ENCODE measurements at regions not wholly inside any gene's neighbourhood (a gene's known extent, or its start where the extent isn't known, plus 50 kb on each side); places are given as distances from the start of the nearest gene placed in this dataset.

DNA sequence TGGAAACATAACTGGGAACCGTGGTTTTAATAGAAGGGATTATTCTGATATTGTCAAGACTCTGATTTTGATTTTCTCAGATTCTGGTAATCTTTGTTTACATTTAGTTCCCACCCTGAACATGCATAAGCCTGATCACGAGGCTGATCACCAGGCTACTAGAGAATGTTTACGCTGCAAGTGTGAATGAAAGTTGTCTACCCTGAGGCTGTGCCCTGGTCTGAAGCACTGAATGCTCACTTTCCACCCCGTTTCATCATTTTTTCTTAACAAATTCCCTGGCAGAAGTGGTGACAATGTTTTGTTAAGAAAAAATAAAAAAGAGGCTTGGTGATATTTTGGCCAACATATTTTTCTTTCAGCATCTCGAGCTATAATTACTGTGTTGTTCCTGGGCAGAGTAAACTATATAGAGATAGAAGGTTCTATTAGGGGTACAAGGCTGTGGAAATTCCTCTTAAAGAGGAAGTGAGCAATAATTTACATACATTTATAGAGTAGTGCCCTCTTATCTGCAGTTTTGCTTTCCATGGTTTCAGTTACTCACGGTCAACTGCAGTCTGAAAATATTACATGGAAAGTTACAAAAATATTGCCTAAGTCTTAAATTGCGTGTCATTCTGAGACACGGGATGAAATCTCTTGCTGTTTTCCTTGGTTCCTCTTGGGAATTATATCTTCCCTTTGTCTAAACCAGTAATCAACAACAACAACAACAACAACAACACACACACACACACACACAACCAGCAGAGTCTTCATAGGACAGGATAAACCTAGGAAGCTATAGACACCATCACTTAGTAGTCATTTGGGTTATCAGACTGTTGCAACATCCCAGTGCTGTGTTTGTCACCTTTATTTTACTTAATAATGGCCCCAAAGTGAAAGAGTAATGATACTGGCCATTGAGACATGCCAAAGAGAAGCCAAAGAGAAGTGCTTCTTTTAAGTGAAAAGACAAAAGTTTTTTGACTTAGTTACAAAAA, 566.6 kb upstream of the CITED2 start:
- no peak for DNase-seq (ENCODE audit: low read depth, low spot score)

DNA sequence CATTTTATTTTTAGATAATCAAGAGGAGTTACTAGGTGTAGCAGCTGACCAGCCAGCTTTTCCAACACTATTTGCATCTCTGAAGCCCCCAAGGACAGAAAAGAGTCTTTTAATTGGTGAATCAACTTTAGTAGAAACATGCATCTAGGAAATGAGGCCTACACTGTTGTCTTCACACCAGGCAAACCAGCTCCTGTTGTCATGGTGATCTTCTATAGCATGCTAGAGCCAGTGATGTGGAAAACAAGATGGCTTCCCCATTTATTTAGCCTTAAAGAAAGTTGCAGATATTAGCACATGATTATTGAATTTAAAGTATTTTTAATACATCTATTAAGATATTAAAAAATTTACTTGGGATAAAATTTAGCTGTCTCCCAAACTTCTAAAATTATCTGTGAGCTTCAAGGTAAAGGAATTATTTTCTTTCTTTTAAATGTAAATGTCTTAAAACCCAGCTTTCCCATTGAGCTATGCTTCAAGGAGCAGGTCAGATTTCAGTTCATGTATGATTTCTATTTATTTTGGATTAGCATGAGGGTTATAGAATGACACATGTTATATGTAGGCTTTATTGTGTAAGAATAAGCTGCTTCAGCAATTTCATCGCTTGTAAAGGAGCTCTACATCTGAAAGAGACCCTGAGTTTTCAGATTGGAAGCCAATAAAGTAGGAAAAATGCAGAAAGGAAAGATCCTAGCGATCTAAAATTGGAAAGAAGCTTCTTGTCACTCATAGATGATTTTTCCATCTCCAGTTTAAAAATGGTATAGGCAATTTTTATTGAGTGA, 564.9 kb upstream of the CITED2 start:
- DNase-seq (ENCODE audit: low read depth, low spot score), result no peak

DNA sequence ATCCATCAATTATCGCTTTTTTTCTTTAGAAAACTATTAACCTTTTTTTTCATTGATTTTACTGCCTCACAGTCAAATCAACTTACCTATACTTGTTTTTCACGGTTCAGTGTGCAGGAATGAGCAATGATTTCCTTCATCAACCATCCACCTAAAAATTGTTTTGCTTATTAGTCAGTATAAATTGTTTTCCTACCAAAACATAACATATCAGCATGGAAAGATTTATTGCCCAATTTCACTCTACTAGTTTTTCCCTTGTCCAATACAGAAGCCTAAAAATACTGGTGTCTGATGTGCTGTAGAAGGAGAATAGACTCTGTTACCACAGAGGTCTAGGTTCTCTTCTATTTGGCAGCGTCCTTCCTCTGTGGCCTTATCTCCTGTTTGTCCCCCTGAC, 558.2 kb upstream of the CITED2 start:
- DNase-seq (ENCODE audit: low read depth, low spot score), result no peak

DNA sequence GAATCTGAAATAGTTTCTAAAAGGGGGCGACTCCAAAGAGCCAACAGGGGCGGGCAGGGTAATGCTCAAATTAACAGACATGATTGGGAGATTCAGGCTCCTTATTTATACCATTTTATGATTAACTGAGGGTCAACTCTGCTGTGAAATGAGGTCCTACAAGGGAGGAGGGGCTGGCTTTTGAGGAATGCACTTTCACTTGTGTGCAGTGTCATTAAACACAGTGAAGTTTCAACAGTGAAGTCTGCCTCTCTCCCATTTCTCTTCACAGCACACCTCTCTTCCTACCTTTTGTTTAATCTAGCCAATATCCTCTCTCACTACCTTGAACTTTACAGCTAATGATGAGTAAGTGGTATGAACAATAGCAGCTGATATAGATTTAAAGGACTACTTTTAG, 557.3 kb upstream of the CITED2 start:
- no peak for DNase-seq (ENCODE audit: low read depth, low spot score)

DNA sequence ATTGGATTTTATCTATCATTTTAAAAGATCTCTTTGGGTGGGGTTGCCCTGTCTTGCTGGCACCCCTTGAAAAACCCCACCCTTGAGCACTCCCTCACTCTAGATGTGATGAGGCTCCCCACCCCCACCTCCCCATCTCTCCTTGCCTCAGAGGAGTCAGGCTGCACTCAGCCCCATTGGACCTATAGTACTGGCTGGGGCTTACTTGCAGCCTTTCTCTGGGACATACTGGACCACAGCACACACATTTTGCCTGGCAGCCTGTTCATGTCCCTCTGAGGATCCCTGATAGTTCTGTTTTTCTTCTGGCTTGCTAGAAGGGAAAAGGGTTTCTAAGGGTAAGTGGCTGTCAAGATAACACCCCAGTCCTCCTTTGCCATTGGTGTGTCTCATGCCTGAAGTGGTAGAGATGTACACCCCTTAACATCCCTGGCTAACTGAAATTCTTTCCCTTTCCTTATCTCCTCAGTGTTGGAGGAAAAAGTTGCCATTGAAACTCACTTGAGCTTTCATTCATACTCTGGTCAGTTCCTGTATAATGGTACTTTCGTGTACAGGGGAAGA, 553.4 kb upstream of the CITED2 start:
- no peak for DNase-seq (ENCODE audit: low read depth, low spot score)

DNA sequence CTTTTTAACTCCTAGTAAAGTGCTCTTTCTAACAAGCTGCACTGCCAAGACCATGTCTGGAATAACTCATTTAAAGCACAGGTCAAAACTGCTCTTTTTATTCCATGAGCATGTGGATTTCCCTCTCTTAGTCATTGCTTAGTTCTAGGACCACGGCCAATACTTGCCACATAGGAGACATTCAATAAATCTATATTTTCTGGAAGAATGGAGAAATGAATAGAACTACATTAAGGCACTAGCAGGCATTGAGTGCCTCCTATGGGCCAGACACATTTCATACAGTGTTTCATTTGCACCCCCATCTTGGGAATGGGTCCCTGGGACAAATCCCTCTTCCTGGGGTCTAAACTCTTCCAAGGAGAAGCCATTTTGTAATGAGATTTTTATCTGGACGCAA, 552.8 kb upstream of the CITED2 start:
- DNase-seq (ENCODE audit: low read depth, low spot score), result no peak

DNA sequence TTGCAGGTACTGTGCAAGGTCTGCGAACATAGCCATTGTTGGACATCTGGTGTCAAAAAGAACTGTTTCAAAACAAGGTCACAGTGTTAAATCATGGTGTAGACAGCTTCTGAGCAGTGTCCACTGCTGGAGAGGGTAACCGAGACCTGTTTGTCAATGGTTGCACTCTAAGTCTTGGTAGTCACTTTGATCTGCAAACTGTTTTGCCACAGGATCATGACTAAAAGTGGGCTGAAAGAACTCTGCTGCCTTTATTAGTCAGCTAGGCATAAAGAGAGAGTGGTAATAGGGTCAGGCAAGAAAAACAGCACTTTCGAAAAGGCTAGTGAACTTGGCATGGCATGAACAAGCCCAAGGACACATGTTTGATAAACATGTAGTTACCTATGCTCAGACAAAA, 552.3 kb upstream of the CITED2 start:
- DNase-seq (ENCODE audit: low read depth, low spot score), result no peak

DNA sequence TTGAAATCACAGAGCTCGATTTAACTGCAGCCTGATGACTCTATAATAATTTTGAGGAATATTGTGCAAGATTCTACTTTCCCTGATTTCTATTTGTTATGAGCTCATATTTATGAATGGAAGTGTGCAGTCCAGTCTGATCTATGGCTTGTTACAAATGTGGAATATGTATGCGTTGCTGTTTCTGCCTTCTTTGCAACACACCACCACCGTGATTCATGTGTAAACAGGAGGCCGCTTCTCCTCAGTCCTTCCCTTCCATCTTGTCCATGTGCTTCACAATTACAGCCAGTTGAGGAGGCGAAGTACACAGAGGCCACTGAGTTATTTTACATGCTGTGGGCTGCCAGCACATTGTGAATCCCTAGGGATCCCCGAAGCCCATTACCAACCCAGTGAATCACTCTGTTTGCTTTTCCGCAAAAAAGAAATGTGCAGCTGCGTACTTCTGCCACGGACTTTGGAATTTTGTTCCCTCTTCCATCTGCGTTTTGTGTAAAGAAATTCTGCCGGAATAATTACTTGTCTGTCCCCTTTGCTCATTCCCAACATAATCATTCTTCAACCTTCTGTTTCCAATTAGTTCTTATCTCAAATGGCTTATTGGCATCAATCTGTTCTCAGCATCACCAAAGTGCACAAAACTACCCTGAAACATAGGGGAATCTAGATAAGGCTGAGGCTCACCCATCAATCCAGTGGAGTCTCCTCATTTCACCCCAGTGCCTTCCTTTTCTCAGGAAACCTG, 551.6 kb upstream of the CITED2 start:
- no peak for DNase-seq (ENCODE audit: low read depth, low spot score)

DNA sequence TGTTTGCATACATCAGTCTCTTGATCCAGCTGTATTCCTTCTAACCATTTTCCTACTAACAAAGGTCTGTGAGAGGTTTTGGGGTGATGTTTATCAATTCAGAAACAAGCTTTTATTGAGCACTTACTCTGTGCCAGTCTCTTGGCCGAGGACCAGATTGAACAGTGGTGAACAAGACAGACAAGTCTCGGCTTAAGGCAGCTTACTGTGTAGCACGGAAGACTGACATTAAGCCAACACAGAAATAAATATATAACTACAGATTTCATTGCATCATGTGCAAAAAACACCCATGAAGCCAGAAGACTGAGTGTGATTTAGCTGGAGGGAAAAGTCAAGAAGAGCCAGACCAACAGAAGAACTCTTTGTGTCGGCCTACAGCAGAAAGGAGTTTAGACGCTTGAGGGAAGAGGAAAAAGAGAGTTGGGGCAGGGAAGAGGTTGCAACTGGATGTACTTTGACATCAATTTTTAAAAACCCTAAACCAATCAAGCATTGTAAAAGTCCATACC, 549.6 kb upstream of the CITED2 start:
- DNase-seq (ENCODE audit: low read depth, low spot score), result no peak

DNA sequence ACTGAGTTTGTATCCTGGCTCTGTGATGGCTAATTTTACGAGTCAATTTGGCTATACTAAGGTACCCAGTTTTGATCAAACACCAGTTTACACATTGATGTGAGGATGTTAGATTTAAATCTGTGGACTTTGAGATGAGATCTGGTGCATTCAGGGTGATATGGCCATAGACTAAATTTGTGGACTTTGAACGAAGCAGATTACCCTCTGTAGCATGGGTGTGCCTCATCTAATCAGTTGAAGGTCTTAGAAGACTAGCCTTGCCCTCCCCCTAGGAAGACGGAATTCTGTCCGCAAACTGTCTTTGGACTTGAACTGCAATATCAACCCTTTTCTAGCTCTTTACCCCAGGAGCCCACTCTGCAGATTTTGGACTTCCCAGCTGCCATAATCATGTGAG, 547.8 kb upstream of the CITED2 start:
- no peak for DNase-seq (ENCODE audit: low read depth, low spot score)

DNA sequence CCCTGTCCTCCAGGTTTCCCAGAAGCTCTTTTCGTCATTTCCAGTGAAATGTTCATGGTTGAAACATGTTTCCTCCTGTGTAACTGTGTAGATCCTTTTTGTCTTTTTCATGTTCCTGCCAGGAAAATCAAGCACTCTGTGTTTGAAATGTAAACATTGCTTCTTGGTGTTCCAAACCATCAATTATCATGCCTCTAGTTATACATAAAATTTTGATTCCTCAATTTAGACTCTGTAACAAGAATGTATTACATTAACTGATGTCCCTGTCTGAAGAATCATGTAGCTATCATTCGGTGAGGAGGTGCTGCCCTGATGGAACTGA, 546.3 kb upstream of the CITED2 start:
- no peak for DNase-seq (ENCODE audit: low read depth, low spot score)

DNA sequence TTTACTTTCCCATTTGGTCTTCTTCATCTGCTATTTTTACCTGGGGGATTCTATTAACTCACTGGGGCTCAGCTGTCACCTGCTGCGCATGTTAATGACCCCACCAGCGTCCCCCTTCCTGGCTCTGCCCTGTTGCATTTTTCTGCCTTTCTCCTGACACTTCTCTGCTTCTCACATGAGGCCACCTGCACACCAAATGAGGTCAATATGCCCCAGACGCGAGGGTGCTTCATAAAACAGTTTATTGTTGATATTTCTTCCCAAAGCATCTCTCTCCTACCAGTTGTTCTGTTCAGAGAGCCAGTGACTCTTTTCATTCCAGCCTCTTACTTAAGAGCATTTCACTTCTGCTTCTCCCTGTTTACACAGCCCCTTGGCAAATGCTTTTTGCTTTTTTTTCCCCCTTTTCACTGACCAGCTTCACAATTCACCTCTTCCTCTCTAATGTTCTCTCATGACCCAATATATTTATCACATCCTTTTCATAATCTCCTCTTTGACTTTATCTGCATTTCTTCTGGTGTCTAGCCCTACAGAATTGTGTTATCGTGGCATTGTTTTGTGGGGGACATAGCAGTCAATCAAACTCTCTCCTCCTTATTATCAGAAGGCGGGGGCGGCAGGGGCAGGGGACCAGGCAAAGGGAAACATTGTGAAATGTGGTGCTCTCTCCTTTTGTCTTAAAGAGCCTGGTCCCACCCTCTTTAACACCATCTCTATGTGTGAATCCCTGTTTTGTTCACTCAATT, 545.8 kb upstream of the CITED2 start:
- DNase-seq (ENCODE audit: low read depth, low spot score), result no peak

DNA sequence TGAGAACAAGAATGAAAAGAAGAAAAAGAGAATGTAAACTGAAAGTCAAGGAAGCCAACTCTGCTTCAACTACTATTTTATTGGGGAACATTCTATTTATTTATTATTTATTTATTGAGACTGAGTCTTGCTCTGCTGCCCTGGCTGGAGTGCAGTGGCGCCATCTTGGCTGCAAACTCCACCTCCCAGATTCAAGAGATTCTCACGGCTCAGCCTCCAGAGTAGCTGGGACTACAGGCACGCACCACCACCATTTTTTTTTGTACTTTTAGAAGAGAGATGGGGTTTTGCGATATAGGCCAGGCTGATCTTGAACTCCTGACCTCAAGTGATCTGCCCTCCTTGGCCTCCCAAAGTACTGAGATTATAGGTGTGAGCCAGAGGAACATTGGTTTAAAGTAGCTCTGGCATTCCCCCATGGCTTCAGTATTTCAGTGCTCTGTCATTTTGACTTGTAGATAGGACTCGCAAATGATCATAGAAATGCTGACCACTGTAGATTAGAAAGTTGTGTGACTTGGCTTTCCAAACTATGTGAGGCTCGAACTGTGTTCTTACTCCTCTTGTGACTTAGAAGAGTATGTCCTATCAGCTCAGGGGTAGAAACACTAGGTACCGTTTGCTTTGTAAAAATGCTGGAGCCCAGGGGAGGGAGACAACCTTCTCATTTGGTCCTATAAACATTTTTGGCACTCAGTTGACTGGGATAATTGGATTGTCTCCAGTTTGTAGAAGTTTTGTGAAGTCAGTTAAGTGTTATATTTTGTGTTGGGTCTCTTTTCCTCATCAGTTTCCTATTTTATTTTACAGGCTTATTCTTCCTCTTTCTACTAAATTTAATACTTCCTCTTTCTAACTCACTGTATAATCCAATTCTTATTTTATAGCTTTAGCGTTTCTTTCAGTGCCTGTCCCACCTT, 544.9 kb upstream of the CITED2 start:
- DNase-seq (ENCODE audit: low read depth, low spot score), result no peak

DNA sequence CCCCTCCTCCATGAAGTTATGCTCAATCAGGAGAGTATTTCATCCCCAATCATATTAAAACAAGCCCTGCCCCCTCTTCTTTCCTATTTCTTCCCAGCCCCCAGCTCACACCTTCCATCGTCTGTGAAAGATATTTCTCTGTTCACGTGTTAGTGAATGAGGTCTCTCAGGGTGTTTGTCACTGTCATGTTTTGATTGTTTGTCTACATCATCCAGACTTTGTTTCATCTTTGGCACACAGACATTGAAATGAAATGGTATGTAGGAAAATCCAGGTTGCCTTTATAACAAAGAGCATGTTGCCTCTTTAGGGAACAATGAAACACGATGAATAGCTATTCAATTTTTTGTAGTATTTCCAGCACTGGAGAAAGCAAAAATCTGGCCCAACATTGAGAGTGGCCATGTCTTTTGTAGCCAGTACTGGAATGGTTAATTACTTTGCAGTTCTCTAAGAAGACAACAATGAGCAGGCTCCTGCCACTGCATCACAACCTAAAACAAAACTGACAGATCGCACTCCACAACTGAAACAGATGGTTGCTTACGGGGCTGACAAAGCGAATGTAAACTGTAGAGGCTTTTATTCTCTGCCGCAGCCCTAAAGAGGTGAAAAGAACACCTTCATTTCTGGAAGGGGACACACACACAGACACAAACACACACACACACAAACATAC, 543.6 kb upstream of the CITED2 start:
- DNase-seq (ENCODE audit: low read depth, low spot score), result no peak

DNA sequence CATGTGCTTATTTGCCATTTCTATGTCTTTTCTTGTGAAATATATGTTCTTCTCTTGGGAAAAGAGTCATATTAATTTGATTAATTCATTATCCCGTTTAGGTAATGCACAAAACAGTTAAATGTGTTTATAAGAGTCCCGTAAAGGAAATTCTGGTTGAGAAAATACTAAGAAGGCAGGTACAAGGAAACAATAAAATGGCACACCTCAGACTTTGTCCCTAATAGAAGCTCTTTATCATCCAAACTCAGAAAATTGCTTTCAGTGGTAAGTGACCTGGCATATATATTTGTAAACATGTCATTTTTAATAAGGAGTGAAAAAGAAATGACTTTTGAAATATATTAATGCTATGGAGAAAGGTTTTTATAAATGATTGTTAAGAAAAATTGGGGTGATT, 540.5 kb upstream of the CITED2 start:
- no peak for DNase-seq (ENCODE audit: low read depth, low spot score)

DNA sequence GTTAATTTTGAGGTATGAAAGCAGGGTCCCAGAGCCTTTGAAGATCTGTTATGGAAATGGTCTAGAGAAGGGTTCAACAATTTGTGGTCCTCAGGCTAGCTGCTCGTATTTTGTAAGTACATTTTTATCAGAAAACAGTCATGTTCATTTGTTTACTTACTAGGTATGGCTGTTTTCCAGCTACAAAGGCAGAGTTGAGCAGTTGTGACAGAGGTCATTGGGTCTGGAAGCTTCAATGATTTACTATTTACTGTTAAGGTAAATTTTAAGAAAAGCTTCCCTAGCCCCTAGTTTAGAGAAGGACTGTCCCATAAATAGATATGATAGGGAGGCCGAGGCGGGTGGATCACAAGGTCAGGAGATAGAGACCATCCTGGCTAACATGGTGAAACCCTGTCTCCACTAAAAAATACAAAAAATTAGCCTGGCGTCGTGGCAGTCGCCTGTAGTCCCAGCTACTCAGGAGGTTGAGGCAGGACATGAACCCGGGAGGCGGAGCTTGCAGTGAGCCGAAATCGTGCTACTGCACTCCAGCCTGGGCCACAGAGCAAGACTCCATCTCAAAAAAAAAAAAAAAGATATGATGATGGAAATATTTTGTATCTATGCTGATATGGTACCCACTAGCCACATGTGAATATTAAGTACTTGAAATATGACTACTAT, 538.4 kb upstream of the CITED2 start:
- DNase-seq (ENCODE audit: low read depth, low spot score), result no peak

DNA sequence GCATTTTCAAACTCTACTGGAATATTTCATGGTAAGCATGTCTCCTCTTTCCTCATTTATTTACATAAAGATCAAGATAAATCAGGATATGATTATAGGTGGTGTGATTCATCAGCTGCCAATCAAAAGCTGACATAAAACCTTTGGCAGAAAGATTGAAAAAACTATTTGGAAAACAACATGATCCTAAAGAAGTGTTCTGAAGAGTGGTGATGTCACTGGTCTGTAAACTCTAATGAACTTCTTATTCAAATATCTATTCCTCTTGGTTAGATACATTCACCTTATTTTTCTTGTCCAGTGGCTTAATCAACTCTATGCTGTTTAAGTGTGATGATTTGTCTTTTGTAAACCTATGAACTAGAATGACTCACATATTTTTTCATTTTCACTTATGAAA, 535.5 kb upstream of the CITED2 start:
- no peak for DNase-seq (ENCODE audit: low read depth, low spot score)

DNA sequence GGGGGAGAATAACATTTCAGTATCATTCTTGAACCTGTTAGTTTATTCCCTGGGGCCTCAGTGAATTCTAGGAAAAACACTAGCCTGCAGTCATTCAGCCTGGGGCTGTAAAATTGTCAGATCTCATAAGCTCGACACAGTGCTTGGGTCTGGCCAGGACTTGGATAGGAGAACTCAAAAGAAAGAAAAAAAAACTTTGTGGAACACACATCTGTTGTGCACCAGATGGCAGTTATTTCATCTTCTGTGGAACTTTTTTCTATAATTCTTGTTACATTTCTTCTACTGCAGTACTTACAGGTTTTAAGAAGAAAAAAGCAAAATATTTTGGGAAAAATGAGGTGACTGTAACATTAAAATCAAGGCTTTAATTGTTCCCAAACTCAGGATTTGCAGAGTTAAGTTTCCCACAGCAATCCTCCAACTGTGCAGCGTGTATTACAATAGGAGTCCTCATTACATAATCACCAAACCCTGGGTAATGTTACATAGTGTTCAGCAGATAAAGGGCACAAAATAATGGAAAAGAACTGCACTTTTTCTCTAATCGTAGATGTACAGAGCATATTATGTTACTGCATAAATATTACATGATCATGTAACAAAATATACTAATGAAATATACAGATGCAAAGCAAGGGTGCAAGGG, 531.1 kb upstream of the CITED2 start:
- no peak for DNase-seq (ENCODE audit: low read depth, low spot score)
